Panc1 (cell line): ENCODE measurements at regions not wholly inside any gene's neighbourhood (a gene's known extent, or its start where the extent isn't known, plus 50 kb on each side); places are given as distances from the start of the nearest gene placed in this dataset.

ENCODE experiments used
- ATAC-seq: fragments of 200-7000 bp; cut with Tn5 transposase; 2 replicates; pipeline ENCODE4 v1.9.1; 2020; ENCODE audit warnings: mild to moderate bottlenecking, moderate library complexity
- BruUV-seq: library from RNA; stranded (reverse); fragments of 400-500 nt; replicated peaks from 2 replicates; lab custom pipeline; 2021; lab: Mats Ljungman, UMichigan
- CTCF ChIA-PET: fragments of 300-600 bp; sonication (Branson Sonifier 250); formaldehyde crosslinking; loops from one replicate; lab custom pipeline; 2022; ENCODE audit warnings: antibody characterized with exemption; lab: Charles Lee
- POLR2A ChIA-PET: fragments of 300-600 bp; sonication (Branson Sonifier 250); formaldehyde crosslinking; loops from one replicate; lab custom pipeline; 2022; ENCODE audit warnings: antibody characterized with exemption; lab: Charles Lee
- DNase-seq: peaks from one replicate; pipeline ENCODE4 v3.0.0-alpha.2; 2010; ENCODE audit warnings: low read depth, low spot score
- H3K27ac ChIP-seq: 2 replicates; pipeline ENCODE4 v1.5.1; 2011; ENCODE audit warnings: mild to moderate bottlenecking, low read length, inconsistent platforms
- H3K27me3 ChIP-seq: fragments of 200-500 bp; sonication (Bioruptor generic); 2 replicates; pipeline ENCODE4 v1.6.0; 2014; ENCODE audit warnings: low read length, inconsistent platforms; ENCODE audit not compliant: control insufficient read depth, insufficient read depth
- H3K36me3 ChIP-seq: fragments of 200-500 bp; sonication (Bioruptor generic); 2 replicates; pipeline ENCODE4 v1.5.1; 2014; ENCODE audit warnings: inconsistent platforms, mild to moderate bottlenecking, low read length, moderate library complexity; ENCODE audit not compliant: control insufficient read depth, insufficient read depth
- H3K4me1 ChIP-seq: 2 replicates; pipeline ENCODE4 v1.5.1; 2011; ENCODE audit warnings: inconsistent platforms, mild to moderate bottlenecking, low read length, moderate library complexity; ENCODE audit not compliant: control insufficient read depth, insufficient read depth
- H3K4me3 ChIP-seq, 2 experiments: 2 replicates each; pipeline ENCODE4 v1.5.1; 2011 to 2012; ENCODE audit warnings: low read depth in 2 of 2, low read length in 2 of 2, mild to moderate bottlenecking in 2 of 2, inconsistent platforms in 1 of 2, moderate library complexity in 1 of 2
- H3K9me3 ChIP-seq: fragments of 200-500 bp; sonication (Bioruptor generic); 2 replicates; pipeline ENCODE4 v1.5.1; 2014; ENCODE audit warnings: low read depth, mild to moderate bottlenecking, inconsistent platforms, low read length, moderate library complexity; ENCODE audit not compliant: control insufficient read depth, insufficient read depth
- POLR2AphosphoS5 ChIP-seq: IDR thresholded peaks from 2 replicates; pipeline ENCODE4 v1.6.1; 2012; ENCODE audit warnings: mild to moderate bottlenecking, low read depth, low read length, moderate library complexity
- SIN3A ChIP-seq: IDR thresholded peaks from 2 replicates; pipeline ENCODE4 v1.6.1; 2012; ENCODE audit warnings: low read depth, mild to moderate bottlenecking, low read length, moderate library complexity, borderline replicate concordance; ENCODE audit not compliant: insufficient read depth
- TCF7L2 ChIP-seq: IDR thresholded peaks from 2 replicates; pipeline ENCODE4 v1.6.1; 2011; ENCODE audit warnings: mild to moderate bottlenecking, low read depth, low read length, inconsistent platforms
- in situ Hi-C: cut with HindIII; loops from 2 replicates; pipeline ENCODE4 v1.10.0; 2016; ENCODE audit warnings: low sequenced_read_pairs, low pct_unique_long_range_greater_than_20kb
- intact Hi-C: fragments of 100-400 bp; cut with micrococcal nuclease; formaldehyde crosslinking; loops from one replicate; pipeline ENCODE4 v1.10.0; 2022; ENCODE audit not compliant: unreplicated experiment
- TF ChIP-seq, protein P1 (sequence below): fragments of 450-650 bp; IDR thresholded peaks from 2 replicates; pipeline ENCODE4 v1.5.1; 2017; ENCODE audit warnings: mild to moderate bottlenecking
- TF ChIP-seq, protein P2 (sequence below), 2 experiments: IDR thresholded peaks; 2 replicates each; pipeline ENCODE4 v1.6.1; 2011 to 2012; ENCODE audit warnings: low read depth in 2 of 2, control low read depth in 1 of 2, low read length in 1 of 2, mild to moderate bottlenecking in 1 of 2, moderate library complexity in 1 of 2; ENCODE audit not compliant: insufficient read depth in 1 of 2

DNA sequence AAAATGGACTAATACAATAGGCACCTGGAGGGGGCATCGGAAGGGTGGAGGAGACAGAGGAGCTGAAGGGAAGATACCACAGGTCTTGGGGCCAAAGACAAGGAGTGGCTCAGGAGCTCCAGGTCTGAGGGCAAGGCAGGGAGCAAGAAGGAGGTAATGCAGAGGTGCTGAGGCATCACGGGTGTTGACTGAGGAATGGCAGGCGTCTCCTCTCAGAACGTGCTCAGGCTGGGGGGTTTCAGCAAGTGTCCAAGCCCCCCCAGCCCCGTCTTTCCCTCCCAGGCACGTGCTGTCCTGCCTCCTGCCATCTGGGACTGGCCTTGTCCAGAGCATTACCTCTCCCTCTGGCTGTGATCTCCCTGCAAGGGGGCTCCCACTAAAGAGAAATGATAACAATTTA lies 265.4 kb downstream of the DCDC2C start:
- H3K36me3 ChIP-seq: no peaks in the 10 kb centered on the region
- DNase-seq (no peak), ATAC-seq (no peak)
- H3K27me3 ChIP-seq: no peaks in the 10 kb centered on the region; the same call in 1 of the 2 replicates
- no peaks in the 10 kb centered on the region for H3K4me1 ChIP-seq
- H3K9me3 ChIP-seq: no peaks in the 10 kb centered on the region
- ChIA-PET POLR2A (interaction anchor here (0.5 kb wide), 1 partner anchor 201 kb away, joined by 7 read pairs; no protein-coding TSS in a partner anchor), CTCF (no interaction called here)
- intact Hi-C loops (no loop called here), in situ Hi-C loops (no loop called here)
- TF ChIP-seq, protein P1, sequence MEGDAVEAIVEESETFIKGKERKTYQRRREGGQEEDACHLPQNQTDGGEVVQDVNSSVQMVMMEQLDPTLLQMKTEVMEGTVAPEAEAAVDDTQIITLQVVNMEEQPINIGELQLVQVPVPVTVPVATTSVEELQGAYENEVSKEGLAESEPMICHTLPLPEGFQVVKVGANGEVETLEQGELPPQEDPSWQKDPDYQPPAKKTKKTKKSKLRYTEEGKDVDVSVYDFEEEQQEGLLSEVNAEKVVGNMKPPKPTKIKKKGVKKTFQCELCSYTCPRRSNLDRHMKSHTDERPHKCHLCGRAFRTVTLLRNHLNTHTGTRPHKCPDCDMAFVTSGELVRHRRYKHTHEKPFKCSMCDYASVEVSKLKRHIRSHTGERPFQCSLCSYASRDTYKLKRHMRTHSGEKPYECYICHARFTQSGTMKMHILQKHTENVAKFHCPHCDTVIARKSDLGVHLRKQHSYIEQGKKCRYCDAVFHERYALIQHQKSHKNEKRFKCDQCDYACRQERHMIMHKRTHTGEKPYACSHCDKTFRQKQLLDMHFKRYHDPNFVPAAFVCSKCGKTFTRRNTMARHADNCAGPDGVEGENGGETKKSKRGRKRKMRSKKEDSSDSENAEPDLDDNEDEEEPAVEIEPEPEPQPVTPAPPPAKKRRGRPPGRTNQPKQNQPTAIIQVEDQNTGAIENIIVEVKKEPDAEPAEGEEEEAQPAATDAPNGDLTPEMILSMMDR: no peak
- no peak for TF ChIP-seq POLR2AphosphoS5
- no peak for TF ChIP-seq TCF7L2
- no peak for TF ChIP-seq SIN3A
- TF ChIP-seq, protein P2, sequence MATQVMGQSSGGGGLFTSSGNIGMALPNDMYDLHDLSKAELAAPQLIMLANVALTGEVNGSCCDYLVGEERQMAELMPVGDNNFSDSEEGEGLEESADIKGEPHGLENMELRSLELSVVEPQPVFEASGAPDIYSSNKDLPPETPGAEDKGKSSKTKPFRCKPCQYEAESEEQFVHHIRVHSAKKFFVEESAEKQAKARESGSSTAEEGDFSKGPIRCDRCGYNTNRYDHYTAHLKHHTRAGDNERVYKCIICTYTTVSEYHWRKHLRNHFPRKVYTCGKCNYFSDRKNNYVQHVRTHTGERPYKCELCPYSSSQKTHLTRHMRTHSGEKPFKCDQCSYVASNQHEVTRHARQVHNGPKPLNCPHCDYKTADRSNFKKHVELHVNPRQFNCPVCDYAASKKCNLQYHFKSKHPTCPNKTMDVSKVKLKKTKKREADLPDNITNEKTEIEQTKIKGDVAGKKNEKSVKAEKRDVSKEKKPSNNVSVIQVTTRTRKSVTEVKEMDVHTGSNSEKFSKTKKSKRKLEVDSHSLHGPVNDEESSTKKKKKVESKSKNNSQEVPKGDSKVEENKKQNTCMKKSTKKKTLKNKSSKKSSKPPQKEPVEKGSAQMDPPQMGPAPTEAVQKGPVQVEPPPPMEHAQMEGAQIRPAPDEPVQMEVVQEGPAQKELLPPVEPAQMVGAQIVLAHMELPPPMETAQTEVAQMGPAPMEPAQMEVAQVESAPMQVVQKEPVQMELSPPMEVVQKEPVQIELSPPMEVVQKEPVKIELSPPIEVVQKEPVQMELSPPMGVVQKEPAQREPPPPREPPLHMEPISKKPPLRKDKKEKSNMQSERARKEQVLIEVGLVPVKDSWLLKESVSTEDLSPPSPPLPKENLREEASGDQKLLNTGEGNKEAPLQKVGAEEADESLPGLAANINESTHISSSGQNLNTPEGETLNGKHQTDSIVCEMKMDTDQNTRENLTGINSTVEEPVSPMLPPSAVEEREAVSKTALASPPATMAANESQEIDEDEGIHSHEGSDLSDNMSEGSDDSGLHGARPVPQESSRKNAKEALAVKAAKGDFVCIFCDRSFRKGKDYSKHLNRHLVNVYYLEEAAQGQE (IDR thresholded peaks at IDR 0.05; ENCODE audit: insufficient read depth in 1 of 2, low read depth in 2 of 2, low read length in 1 of 2): no peak
- BruUV-seq: no TSS peak
- no peak overlapping the region for H3K4me3 ChIP-seq
- no peak overlapping the region for H3K27ac ChIP-seq

DNA sequence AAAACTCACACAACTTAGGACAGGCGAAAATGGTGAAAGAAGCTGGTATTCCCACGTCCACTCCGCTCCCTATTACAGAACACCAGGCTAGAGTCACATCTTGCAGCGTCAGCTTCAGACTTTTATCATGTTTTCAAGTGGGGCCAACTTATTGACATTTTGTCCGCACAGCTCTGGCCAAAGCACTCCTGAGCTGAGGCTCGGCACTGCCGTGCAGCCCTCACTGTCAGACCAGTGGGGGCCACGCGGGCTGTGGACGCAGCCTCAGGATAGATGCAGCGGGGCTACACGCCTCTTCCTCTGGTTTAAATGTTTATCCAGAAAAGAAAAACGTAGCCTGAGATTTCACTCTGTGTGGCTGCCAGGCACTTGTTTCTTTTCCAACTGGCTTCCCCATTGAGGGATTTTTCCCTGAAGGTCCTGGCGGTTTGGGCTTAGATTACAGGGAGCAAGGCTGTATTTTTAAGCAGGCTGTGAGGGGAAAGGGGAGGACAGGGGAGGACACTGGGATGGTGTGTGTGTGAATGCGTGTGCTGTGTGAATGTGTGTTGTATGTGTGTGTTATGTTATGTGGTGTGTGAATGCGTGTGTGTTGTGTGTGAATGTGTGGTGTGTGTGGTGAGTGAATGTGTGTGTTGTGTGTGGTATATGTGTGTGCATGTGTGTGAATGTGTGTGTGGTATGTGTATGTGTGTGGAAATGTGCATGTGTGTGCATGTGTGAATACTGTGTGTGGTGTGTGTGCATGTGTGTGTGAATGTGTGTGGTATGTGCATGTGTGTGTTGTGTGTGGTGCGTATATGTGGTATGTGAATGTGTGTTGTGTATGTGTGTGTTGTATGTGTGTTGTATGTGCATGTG lies 267.6 kb downstream of the DCDC2C start:
- H3K9me3 ChIP-seq: no peaks in the 10 kb centered on the region
- TF ChIP-seq TCF7L2: no peak
- TF ChIP-seq, protein P2 (IDR thresholded peaks at IDR 0.05; ENCODE audit: insufficient read depth in 1 of 2, low read depth in 2 of 2, low read length in 1 of 2): no peak
- TF ChIP-seq SIN3A: no peak
- TF ChIP-seq, protein P1: no peak
- TF ChIP-seq POLR2AphosphoS5: no peak

More for the DNA sequence above, 267.6 kb downstream of the DCDC2C start:
- no peak for DNase-seq
- no peak for ATAC-seq
- in situ Hi-C loops (no loop called here), intact Hi-C loops (no loop called here)
- no peak overlapping the region for H3K4me3 ChIP-seq
- no peaks in the 10 kb centered on the region for H3K4me1 ChIP-seq
- no peaks in the 10 kb centered on the region for H3K27me3 ChIP-seq
- ChIA-PET CTCF (no interaction called here), POLR2A (no interaction called here)
- H3K27ac ChIP-seq: no peak overlapping the region
- BruUV-seq: no TSS peak
- H3K36me3 ChIP-seq: no peaks in the 10 kb centered on the region
